ENCODE measurements at regions not wholly inside any gene's neighbourhood (a gene's known extent, or its start where the extent isn't known, plus 50 kb on each side); places are given as distances from the start of the nearest gene placed in this dataset.
A peak's percentile ranks its signal among the peaks of the same experiment; 100 is the strongest.

DNA sequence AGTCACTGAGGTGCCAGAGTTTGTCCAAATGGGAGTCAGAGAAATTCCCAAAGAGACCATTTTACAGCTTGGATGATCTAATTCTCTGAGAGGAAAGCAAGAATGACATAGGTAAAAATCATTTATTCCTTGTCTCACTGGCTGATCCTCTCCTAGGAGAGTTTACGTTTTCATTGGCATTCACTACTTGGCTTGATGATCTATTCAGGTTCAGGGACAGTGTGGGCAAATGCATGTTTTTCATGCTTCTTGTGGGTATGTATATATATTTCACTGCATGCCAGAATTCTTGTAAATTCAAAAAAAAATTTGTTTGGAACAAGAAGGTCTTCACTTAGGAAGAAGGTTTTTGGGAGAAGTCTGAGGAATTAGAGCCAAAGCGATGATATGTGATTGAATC is 403.4 kb upstream of the JAG1 start:
- H3K23ac ChIP-seq (ENCODE audit: low read depth, low read length, poor library complexity): no peak overlapping the region
- no peak overlapping the region for H3K9ac ChIP-seq (ENCODE audit: low read depth, low read length, poor library complexity)
- H2BK12ac ChIP-seq (ENCODE audit: low read length): no peak overlapping the region
- H4K8ac ChIP-seq (ENCODE audit: low read depth, low read length): no peak overlapping the region
- no peak overlapping the region for H3K14ac ChIP-seq (ENCODE audit: low read length)
- WGBS, 2 donors (ENCODE audit: extremely low coverage in 2 of 2, insufficient read length in 2 of 2, insufficient replicate concordance in 1 of 2): no CpG with 5 or more reads among the region's 2 CpGs
- H3K4me1 ChIP-seq (ENCODE audit: control insufficient read depth in 2 of 2, insufficient read depth in 1 of 2, low read depth in 1 of 2, low read length in 2 of 2): peaks cover 0 to 2% of the 10 kb centered on the region in 2 donors
- no peaks in the 10 kb centered on the region for H3K9me3 ChIP-seq (replicated peaks in 1 of 2; ENCODE audit: control insufficient read depth in 2 of 2, insufficient read depth in 1 of 2, low read depth in 1 of 2, low read length in 2 of 2)
- H3K4me3 ChIP-seq (ENCODE audit: low read length in 2 of 2): no peak overlapping the region
- no peak overlapping the region for H2AFZ ChIP-seq (ENCODE audit: low read length)
- H2AK5ac ChIP-seq (ENCODE audit: low read depth, low read length): no peak overlapping the region
- H3K79me1 ChIP-seq (ENCODE audit: low read depth, low read length): peaks cover 2% of the 10 kb centered on the region
- no peak overlapping the region for H3K4ac ChIP-seq (ENCODE audit: low read length)
- no peak overlapping the region for H4K91ac ChIP-seq (ENCODE audit: low read depth, low read length, poor library complexity)
- no peak overlapping the region for H2BK15ac ChIP-seq (ENCODE audit: low read length)
- no peaks in the 10 kb centered on the region for H3K36me3 ChIP-seq (replicated peaks in 1 of 2; ENCODE audit: control insufficient read depth in 2 of 2, insufficient read depth in 2 of 2, low read length in 2 of 2)
- no peak overlapping the region for H2BK5ac ChIP-seq (ENCODE audit: low read length)
- H3K18ac ChIP-seq (ENCODE audit: low read length): no peak overlapping the region
- H3K4me2 ChIP-seq (ENCODE audit: insufficient read depth, low read length, poor library complexity, severe bottlenecking): no peak overlapping the region
- H3K27ac ChIP-seq (replicated peaks; ENCODE audit: low read length): no peak overlapping the region
- H2BK120ac ChIP-seq (ENCODE audit: low read depth, low read length): no peak overlapping the region
- DNase-seq (ENCODE audit: low spot score): no peak
- no peaks in the 10 kb centered on the region for H3K27me3 ChIP-seq (ENCODE audit: control insufficient read depth in 3 of 3, insufficient read depth in 3 of 3, low read depth in 1 of 3, low read length in 3 of 3)

DNA sequence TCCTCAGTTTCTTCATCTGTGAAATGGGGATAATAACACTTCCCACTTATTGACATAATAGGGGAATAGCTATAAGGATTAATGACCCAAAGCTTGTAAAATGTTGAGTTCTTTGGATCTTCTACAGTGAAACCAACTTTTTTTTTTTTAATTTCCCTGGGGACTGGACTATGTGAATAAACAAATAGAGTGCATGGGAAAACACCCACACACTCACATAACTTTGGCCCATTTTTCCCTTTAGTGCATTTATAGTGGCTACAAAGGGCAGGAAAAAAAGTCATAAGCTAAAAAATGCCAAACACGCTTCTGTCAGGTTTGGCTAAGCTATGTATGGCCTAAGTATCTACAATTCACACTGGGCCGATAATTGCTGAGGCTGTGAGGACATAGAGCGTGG is 406.2 kb upstream of the JAG1 start:
- H2AK5ac ChIP-seq (ENCODE audit: low read depth, low read length): no peak overlapping the region
- peaks cover 2% of the 10 kb centered on the region for H3K79me1 ChIP-seq (ENCODE audit: low read depth, low read length)
- H3K18ac ChIP-seq (ENCODE audit: low read length): no peak overlapping the region
- no peak overlapping the region for H4K8ac ChIP-seq (ENCODE audit: low read depth, low read length)
- H3K27me3 ChIP-seq (ENCODE audit: control insufficient read depth in 3 of 3, insufficient read depth in 3 of 3, low read depth in 1 of 3, low read length in 3 of 3): no peaks in the 10 kb centered on the region
- no peak overlapping the region for H4K91ac ChIP-seq (ENCODE audit: low read depth, low read length, poor library complexity)
- H3K4ac ChIP-seq (ENCODE audit: low read length): no peak overlapping the region
- no peak overlapping the region for H2BK15ac ChIP-seq (ENCODE audit: low read length)
- no peaks in the 10 kb centered on the region for H3K36me3 ChIP-seq (replicated peaks in 1 of 2; ENCODE audit: control insufficient read depth in 2 of 2, insufficient read depth in 2 of 2, low read length in 2 of 2)
- DNase-seq (ENCODE audit: low spot score): no peak
- no peak overlapping the region for H3K4me2 ChIP-seq (ENCODE audit: insufficient read depth, low read length, poor library complexity, severe bottlenecking)
- no peak overlapping the region for H2BK5ac ChIP-seq (ENCODE audit: low read length)
- no peak overlapping the region for H3K14ac ChIP-seq (ENCODE audit: low read length)
- no peaks in the 10 kb centered on the region for H3K9me3 ChIP-seq (replicated peaks in 1 of 2; ENCODE audit: control insufficient read depth in 2 of 2, insufficient read depth in 1 of 2, low read depth in 1 of 2, low read length in 2 of 2)
- no peak overlapping the region for H2BK12ac ChIP-seq (ENCODE audit: low read length)
- no peak overlapping the region for H3K9ac ChIP-seq (ENCODE audit: low read depth, low read length, poor library complexity)
- peaks cover 0 to 2% of the 10 kb centered on the region in 2 donors for H3K4me1 ChIP-seq (ENCODE audit: control insufficient read depth in 2 of 2, insufficient read depth in 1 of 2, low read depth in 1 of 2, low read length in 2 of 2)
- H3K27ac ChIP-seq (replicated peaks; ENCODE audit: low read length): no peak overlapping the region
- WGBS, 2 donors (ENCODE audit: extremely low coverage in 2 of 2, insufficient read length in 2 of 2, insufficient replicate concordance in 1 of 2): no CpG with 5 or more reads among the region's 3 CpGs
- H2AFZ ChIP-seq (ENCODE audit: low read length): no peak overlapping the region
- H3K4me3 ChIP-seq (ENCODE audit: low read length in 2 of 2): no peak overlapping the region
- no peak overlapping the region for H2BK120ac ChIP-seq (ENCODE audit: low read depth, low read length)
- H3K23ac ChIP-seq (ENCODE audit: low read depth, low read length, poor library complexity): no peak overlapping the region

- Histone ChIP-seq H3K36me3 (replicated peaks in 1 of 2; ENCODE audit: control insufficient read depth in 2 of 2, insufficient read depth in 2 of 2, low read length in 2 of 2) (no peaks in the 10 kb centered on the region), H3K4me1 (ENCODE audit: control insufficient read depth in 2 of 2, insufficient read depth in 1 of 2, low read depth in 1 of 2, low read length in 2 of 2) (peaks cover 0 to 2% of the 10 kb centered on the region in 2 donors), H3K4me2 (ENCODE audit: insufficient read depth, low read length, poor library complexity, severe bottlenecking) (no peak overlapping the region), H3K23ac (ENCODE audit: low read depth, low read length, poor library complexity) (no peak overlapping the region), H4K91ac (ENCODE audit: low read depth, low read length, poor library complexity) (no peak overlapping the region), H2AK5ac (ENCODE audit: low read depth, low read length) (no peak overlapping the region), H3K79me1 (ENCODE audit: low read depth, low read length) (peaks cover 2% of the 10 kb centered on the region), H3K4me3 (ENCODE audit: low read length in 2 of 2) (no peak overlapping the region), H3K4ac (ENCODE audit: low read length) (no peak overlapping the region), H3K27ac (replicated peaks; ENCODE audit: low read length) (no peak overlapping the region), H2BK120ac (ENCODE audit: low read depth, low read length) (no peak overlapping the region), H2BK5ac (ENCODE audit: low read length) (no peak overlapping the region), H3K18ac (ENCODE audit: low read length) (no peak overlapping the region), H2BK15ac (ENCODE audit: low read length) (no peak overlapping the region), H3K9me3 (replicated peaks in 1 of 2; ENCODE audit: control insufficient read depth in 2 of 2, insufficient read depth in 1 of 2, low read depth in 1 of 2, low read length in 2 of 2) (no peaks in the 10 kb centered on the region), H3K27me3 (ENCODE audit: control insufficient read depth in 3 of 3, insufficient read depth in 3 of 3, low read depth in 1 of 3, low read length in 3 of 3) (no peaks in the 10 kb centered on the region), H3K9ac (ENCODE audit: low read depth, low read length, poor library complexity) (no peak overlapping the region), H4K8ac (ENCODE audit: low read depth, low read length) (no peak overlapping the region), H2AFZ (ENCODE audit: low read length) (peak overlapping the region; percentile 50), H2BK12ac (ENCODE audit: low read length) (no peak overlapping the region), H3K14ac (ENCODE audit: low read length) (no peak overlapping the region)
- no CpG with 5 or more reads among the region's 8 CpGs for WGBS, 2 donors (ENCODE audit: extremely low coverage in 2 of 2, insufficient read length in 2 of 2, insufficient replicate concordance in 1 of 2)
- DNase-seq (ENCODE audit: low spot score): no peak
Measured at GRCh38 chr20:11080781-11081377, 407.1 kb upstream of the JAG1 start.

DNA sequence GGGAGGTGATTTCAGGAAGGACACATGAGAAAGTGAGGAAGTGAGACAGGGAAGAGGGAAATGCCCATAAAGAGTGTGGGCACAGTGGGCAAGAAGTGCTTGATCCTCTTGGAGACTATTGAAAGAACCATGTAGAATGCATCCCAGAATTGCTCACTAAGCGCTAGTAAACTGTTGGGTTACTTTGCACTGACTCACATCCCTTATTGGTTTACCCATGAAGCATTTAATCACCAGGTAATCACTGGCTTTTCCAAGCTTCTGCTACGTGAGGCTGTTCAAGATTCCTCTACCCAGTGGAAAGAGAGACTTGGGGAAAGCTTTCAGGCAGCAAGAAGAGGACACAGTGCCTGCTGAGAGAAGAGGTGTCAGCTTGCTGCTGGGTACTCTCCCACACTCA is 410.0 kb upstream of the JAG1 start:
- H3K9ac ChIP-seq (ENCODE audit: low read depth, low read length, poor library complexity): no peak overlapping the region
- H3K23ac ChIP-seq (ENCODE audit: low read depth, low read length, poor library complexity): no peak overlapping the region
- H3K18ac ChIP-seq (ENCODE audit: low read length): no peak overlapping the region
- no CpG with 5 or more reads among the region's 2 CpGs for WGBS, 2 donors (ENCODE audit: extremely low coverage in 2 of 2, insufficient read length in 2 of 2, insufficient replicate concordance in 1 of 2)
- H3K14ac ChIP-seq (ENCODE audit: low read length): no peak overlapping the region
- H4K91ac ChIP-seq (ENCODE audit: low read depth, low read length, poor library complexity): no peak overlapping the region
- no peaks in the 10 kb centered on the region for H3K36me3 ChIP-seq (replicated peaks in 1 of 2; ENCODE audit: control insufficient read depth in 2 of 2, insufficient read depth in 2 of 2, low read length in 2 of 2)
- H2AK5ac ChIP-seq (ENCODE audit: low read depth, low read length): no peak overlapping the region
- H3K9me3 ChIP-seq (replicated peaks in 1 of 2; ENCODE audit: control insufficient read depth in 2 of 2, insufficient read depth in 1 of 2, low read depth in 1 of 2, low read length in 2 of 2): peaks cover 0 to 3% of the 10 kb centered on the region in 2 donors
- H2BK5ac ChIP-seq (ENCODE audit: low read length): no peak overlapping the region
- H3K79me1 ChIP-seq (ENCODE audit: low read depth, low read length): peaks cover 2% of the 10 kb centered on the region
- H2AFZ ChIP-seq (ENCODE audit: low read length): no peak overlapping the region
- no peak overlapping the region for H2BK12ac ChIP-seq (ENCODE audit: low read length)
- H3K4me2 ChIP-seq (ENCODE audit: insufficient read depth, low read length, poor library complexity, severe bottlenecking): no peak overlapping the region
- no peaks in the 10 kb centered on the region for H3K27me3 ChIP-seq (ENCODE audit: control insufficient read depth in 3 of 3, insufficient read depth in 3 of 3, low read depth in 1 of 3, low read length in 3 of 3)
- no peak overlapping the region for H4K8ac ChIP-seq (ENCODE audit: low read depth, low read length)
- H2BK120ac ChIP-seq (ENCODE audit: low read depth, low read length): no peak overlapping the region
- no peak overlapping the region for H2BK15ac ChIP-seq (ENCODE audit: low read length)
- H3K4me1 ChIP-seq (ENCODE audit: control insufficient read depth in 2 of 2, insufficient read depth in 1 of 2, low read depth in 1 of 2, low read length in 2 of 2): no peaks in the 10 kb centered on the region
- H3K4ac ChIP-seq (ENCODE audit: low read length): no peak overlapping the region
- H3K4me3 ChIP-seq (ENCODE audit: low read length in 2 of 2): no peak overlapping the region
- H3K27ac ChIP-seq (replicated peaks; ENCODE audit: low read length): no peak overlapping the region
- DNase-seq (ENCODE audit: low spot score): no peak

Data from neuronal stem cell (in vitro differentiated cells).